Liver (tissue), 8 donors: ENCODE measurements at regions not wholly inside any gene's neighbourhood (a gene's known extent, or its start where the extent isn't known, plus 50 kb on each side); places are given as distances from the start of the nearest gene placed in this dataset.

ENCODE experiments used
- DNase-seq: peaks from one replicate; pipeline ENCODE4 v3.0.0-alpha.2; 2017; ENCODE audit warnings: low spot score
- H3K27ac ChIP-seq, 2 donors: one replicate each; pipeline ENCODE4 v1.7.0; 2013; ENCODE audit warnings: inconsistent platforms in 2 of 2, low read length in 2 of 2, control low read depth in 1 of 2, low read depth in 1 of 2, mild to moderate bottlenecking in 1 of 2
- H3K27me3 ChIP-seq, 4 donors: one replicate each; pipeline versions ENCODE4 v1.6.1 to v1.7.0; 2013; ENCODE audit warnings: low read length in 3 of 4, inconsistent platforms in 1 of 4, mild to moderate bottlenecking in 1 of 4, moderate library complexity in 1 of 4; ENCODE audit not compliant: control insufficient read depth in 4 of 4, insufficient read depth in 4 of 4
- H3K36me3 ChIP-seq, 4 donors: one replicate each; pipeline versions ENCODE4 v1.6.1 to v1.7.0; 2013; ENCODE audit warnings: low read length in 3 of 4, mild to moderate bottlenecking in 3 of 4, low read depth in 1 of 4, moderate library complexity in 1 of 4; ENCODE audit not compliant: control insufficient read depth in 4 of 4, insufficient read depth in 3 of 4
- H3K4me1 ChIP-seq, 4 donors: one replicate each; pipeline versions ENCODE4 v1.6.1 to v1.7.0; 2013; ENCODE audit warnings: low read length in 3 of 4, mild to moderate bottlenecking in 3 of 4, moderate library complexity in 1 of 4; ENCODE audit not compliant: control insufficient read depth in 4 of 4, insufficient read depth in 4 of 4
- H3K4me3 ChIP-seq, 3 donors: one replicate each; pipeline versions ENCODE4 v1.6.1 to v1.7.0; 2013; ENCODE audit warnings: low read length in 3 of 3, control low read depth in 1 of 3, low read depth in 1 of 3, mild to moderate bottlenecking in 1 of 3
- H3K9ac ChIP-seq, 2 donors: one replicate each; pipeline ENCODE4 v1.7.0; 2013; ENCODE audit warnings: low read length in 2 of 2, mild to moderate bottlenecking in 2 of 2, moderate library complexity in 2 of 2, control low read depth in 1 of 2, low read depth in 1 of 2
- H3K9me3 ChIP-seq, 4 donors: one replicate each; pipeline versions ENCODE4 v1.6.1 to v1.7.0; 2013; ENCODE audit warnings: low read length in 3 of 4; ENCODE audit not compliant: control insufficient read depth in 4 of 4
- EGR1 ChIP-seq, 2 donors: IDR thresholded peaks; 2 replicates each; pipeline ENCODE4 v1.6.1; 2016 to 2018; ENCODE audit warnings: antibody characterized with exemption in 2 of 2, low read depth in 2 of 2
- FOXA2 ChIP-seq: IDR thresholded peaks from 2 replicates; pipeline ENCODE4 v1.6.1; 2016; ENCODE audit warnings: antibody characterized with exemption
- GABPA ChIP-seq, 2 donors: IDR thresholded peaks in 1 of 2; conservative IDR thresholded peaks in 1 of 2; 2 replicates each; pipeline ENCODE4 v1.6.1; 2016; ENCODE audit warnings: antibody characterized with exemption in 2 of 2, mild to moderate bottlenecking in 1 of 2, moderate library complexity in 1 of 2
- HNF4A ChIP-seq, 2 donors: conservative IDR thresholded peaks; 2 replicates each; pipeline ENCODE4 v1.6.1; 2016; ENCODE audit warnings: antibody characterized with exemption in 2 of 2, mild to moderate bottlenecking in 2 of 2
- NR2F2 ChIP-seq: IDR thresholded peaks from 2 replicates; pipeline ENCODE4 v1.6.1; 2016; ENCODE audit warnings: antibody characterized with exemption
- RAD21 ChIP-seq, 2 donors: IDR thresholded peaks; 2 replicates each; pipeline ENCODE4 v1.6.1; 2016; ENCODE audit warnings: antibody characterized with exemption in 2 of 2, mild to moderate bottlenecking in 2 of 2
- RXRA ChIP-seq, 2 donors: IDR thresholded peaks; 2 replicates each; pipeline ENCODE4 v1.6.1; 2017 to 2018; ENCODE audit warnings: antibody characterized with exemption in 2 of 2, mild to moderate bottlenecking in 1 of 2
- SP1 ChIP-seq: IDR thresholded peaks from 2 replicates; pipeline ENCODE4 v1.6.1; 2018; ENCODE audit warnings: antibody characterized with exemption, mild to moderate bottlenecking
- TAF1 ChIP-seq: conservative IDR thresholded peaks from 2 replicates; pipeline ENCODE4 v1.6.1; 2016; ENCODE audit warnings: antibody characterized with exemption, mild to moderate bottlenecking
- YY1 ChIP-seq: IDR thresholded peaks from 2 replicates; pipeline ENCODE4 v1.6.1; 2016; ENCODE audit warnings: antibody characterized with exemption, mild to moderate bottlenecking
- WGBS: extraction: QIAGEN DNeasy Blood & Tissue Kit; methylation state at CpG from one replicate; pipeline ENCODE4 v1.1.7; 2013; 5-methylcytosine and 5-hydroxymethylcytosine counted together
- TF ChIP-seq, protein P1 (sequence below): IDR thresholded peaks from 2 replicates; pipeline ENCODE4 v1.6.1; 2016; ENCODE audit warnings: antibody characterized with exemption, mild to moderate bottlenecking
- TF ChIP-seq, protein P2 (sequence below): IDR thresholded peaks from 2 replicates; pipeline ENCODE4 v1.6.1; 2016; ENCODE audit warnings: antibody characterized with exemption
- TF ChIP-seq, protein P3 (sequence below): fragments of 150-350 bp; IDR thresholded peaks from 2 replicates; pipeline ENCODE4 v1.5.1; 2017; ENCODE audit warnings: improper control_type of control experiment, low read depth, low read length; ENCODE audit not compliant: missing input control
- TF ChIP-seq, protein P4 (sequence below): IDR thresholded peaks from 2 replicates; pipeline ENCODE4 v1.6.1; 2016; ENCODE audit warnings: antibody characterized with exemption
- TF ChIP-seq, protein P5 (sequence below): IDR thresholded peaks from 2 replicates; pipeline ENCODE4 v1.6.1; 2016; ENCODE audit warnings: antibody characterized with exemption
- donor health status: healthy.
- donor health status: healthy.
- donor health status: healthy.
- donor health status: healthy.
- donor health status: healthy.

DNA sequence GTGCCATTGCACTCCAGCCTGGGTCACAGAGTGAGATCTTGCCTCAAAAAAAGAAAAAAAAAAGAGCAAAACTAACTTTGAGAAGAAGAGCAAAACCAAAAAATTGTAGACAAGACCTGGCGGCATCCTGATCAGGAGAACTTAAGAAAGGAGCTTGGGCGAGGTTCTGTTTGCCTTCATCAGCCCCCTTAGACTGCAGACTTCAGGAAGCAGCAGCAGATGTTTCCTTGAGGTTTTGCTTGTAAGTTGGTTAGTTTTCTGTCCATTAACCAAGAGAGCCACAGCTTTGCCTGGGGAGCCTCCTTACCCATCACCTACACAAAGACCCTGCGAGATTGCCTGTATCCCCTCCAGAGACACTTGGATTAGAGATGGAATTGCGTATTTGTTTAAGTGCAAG, 189.0 kb downstream of the AACS start:
- no peak for DNase-seq
- H3K36me3 ChIP-seq, result no peaks in the 10 kb centered on the region
- H3K9ac ChIP-seq, result no peak overlapping the region
- H3K9me3 ChIP-seq, result peaks cover 0 to 4% (median 0%) of the 10 kb centered on the region in 4 donors
- no peak overlapping the region for H3K27ac ChIP-seq
- TF ChIP-seq EGR1 (IDR thresholded peaks at IDR 0.05; ENCODE audit: low read depth in 2 of 2), result no peak
- TF ChIP-seq, protein P1, sequence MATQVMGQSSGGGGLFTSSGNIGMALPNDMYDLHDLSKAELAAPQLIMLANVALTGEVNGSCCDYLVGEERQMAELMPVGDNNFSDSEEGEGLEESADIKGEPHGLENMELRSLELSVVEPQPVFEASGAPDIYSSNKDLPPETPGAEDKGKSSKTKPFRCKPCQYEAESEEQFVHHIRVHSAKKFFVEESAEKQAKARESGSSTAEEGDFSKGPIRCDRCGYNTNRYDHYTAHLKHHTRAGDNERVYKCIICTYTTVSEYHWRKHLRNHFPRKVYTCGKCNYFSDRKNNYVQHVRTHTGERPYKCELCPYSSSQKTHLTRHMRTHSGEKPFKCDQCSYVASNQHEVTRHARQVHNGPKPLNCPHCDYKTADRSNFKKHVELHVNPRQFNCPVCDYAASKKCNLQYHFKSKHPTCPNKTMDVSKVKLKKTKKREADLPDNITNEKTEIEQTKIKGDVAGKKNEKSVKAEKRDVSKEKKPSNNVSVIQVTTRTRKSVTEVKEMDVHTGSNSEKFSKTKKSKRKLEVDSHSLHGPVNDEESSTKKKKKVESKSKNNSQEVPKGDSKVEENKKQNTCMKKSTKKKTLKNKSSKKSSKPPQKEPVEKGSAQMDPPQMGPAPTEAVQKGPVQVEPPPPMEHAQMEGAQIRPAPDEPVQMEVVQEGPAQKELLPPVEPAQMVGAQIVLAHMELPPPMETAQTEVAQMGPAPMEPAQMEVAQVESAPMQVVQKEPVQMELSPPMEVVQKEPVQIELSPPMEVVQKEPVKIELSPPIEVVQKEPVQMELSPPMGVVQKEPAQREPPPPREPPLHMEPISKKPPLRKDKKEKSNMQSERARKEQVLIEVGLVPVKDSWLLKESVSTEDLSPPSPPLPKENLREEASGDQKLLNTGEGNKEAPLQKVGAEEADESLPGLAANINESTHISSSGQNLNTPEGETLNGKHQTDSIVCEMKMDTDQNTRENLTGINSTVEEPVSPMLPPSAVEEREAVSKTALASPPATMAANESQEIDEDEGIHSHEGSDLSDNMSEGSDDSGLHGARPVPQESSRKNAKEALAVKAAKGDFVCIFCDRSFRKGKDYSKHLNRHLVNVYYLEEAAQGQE, result no peak
- H3K4me1 ChIP-seq, result no peaks in the 10 kb centered on the region
- H3K4me3 ChIP-seq, result no peak overlapping the region
- WGBS, result 74% methylated on average over 4 of the region's 4 CpGs
- no peaks in the 10 kb centered on the region for H3K27me3 ChIP-seq

DNA sequence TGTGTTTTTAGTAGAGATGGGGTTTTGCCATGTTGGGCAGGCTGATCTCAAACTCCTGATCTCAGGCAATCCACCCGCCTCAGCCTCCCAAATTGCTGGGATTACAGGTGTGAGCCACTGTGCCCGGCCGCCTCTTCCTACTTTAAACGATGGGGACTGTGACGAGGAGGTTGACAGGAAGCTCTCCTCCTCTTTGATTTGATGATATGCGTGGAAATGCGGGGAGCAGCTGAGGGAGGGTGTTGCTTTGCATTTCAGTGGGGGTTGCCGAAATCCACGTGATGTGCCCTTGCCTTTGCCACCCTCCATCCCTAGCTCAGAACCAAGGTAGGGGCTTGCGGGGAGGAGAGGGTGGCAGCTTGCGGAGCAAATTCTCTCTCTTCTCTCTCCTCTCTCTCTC, 189.6 kb downstream of the AACS start:
- TF ChIP-seq HNF4A (conservative IDR thresholded peaks at IDR 0.05), result no peak
- TF ChIP-seq, protein P2, sequence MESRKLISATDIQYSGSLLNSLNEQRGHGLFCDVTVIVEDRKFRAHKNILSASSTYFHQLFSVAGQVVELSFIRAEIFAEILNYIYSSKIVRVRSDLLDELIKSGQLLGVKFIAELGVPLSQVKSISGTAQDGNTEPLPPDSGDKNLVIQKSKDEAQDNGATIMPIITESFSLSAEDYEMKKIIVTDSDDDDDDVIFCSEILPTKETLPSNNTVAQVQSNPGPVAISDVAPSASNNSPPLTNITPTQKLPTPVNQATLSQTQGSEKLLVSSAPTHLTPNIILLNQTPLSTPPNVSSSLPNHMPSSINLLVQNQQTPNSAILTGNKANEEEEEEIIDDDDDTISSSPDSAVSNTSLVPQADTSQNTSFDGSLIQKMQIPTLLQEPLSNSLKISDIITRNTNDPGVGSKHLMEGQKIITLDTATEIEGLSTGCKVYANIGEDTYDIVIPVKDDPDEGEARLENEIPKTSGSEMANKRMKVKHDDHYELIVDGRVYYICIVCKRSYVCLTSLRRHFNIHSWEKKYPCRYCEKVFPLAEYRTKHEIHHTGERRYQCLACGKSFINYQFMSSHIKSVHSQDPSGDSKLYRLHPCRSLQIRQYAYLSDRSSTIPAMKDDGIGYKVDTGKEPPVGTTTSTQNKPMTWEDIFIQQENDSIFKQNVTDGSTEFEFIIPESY, result no peak
- TF ChIP-seq FOXA2, result no peak
- TF ChIP-seq, protein P3, sequence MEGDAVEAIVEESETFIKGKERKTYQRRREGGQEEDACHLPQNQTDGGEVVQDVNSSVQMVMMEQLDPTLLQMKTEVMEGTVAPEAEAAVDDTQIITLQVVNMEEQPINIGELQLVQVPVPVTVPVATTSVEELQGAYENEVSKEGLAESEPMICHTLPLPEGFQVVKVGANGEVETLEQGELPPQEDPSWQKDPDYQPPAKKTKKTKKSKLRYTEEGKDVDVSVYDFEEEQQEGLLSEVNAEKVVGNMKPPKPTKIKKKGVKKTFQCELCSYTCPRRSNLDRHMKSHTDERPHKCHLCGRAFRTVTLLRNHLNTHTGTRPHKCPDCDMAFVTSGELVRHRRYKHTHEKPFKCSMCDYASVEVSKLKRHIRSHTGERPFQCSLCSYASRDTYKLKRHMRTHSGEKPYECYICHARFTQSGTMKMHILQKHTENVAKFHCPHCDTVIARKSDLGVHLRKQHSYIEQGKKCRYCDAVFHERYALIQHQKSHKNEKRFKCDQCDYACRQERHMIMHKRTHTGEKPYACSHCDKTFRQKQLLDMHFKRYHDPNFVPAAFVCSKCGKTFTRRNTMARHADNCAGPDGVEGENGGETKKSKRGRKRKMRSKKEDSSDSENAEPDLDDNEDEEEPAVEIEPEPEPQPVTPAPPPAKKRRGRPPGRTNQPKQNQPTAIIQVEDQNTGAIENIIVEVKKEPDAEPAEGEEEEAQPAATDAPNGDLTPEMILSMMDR, result no peak
- no peak for TF ChIP-seq RXRA (IDR thresholded peaks at IDR 0.05)
- TF ChIP-seq NR2F2, result no peak
- no peak for TF ChIP-seq TAF1
- TF ChIP-seq YY1, result no peak
- TF ChIP-seq, protein P4, sequence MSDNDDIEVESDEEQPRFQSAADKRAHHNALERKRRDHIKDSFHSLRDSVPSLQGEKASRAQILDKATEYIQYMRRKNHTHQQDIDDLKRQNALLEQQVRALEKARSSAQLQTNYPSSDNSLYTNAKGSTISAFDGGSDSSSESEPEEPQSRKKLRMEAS, result no peak
- no peak for TF ChIP-seq EGR1 (IDR thresholded peaks at IDR 0.05; ENCODE audit: low read depth in 2 of 2)
- TF ChIP-seq, protein P5, sequence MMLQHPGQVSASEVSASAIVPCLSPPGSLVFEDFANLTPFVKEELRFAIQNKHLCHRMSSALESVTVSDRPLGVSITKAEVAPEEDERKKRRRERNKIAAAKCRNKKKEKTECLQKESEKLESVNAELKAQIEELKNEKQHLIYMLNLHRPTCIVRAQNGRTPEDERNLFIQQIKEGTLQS, result no peak
- no peak for TF ChIP-seq GABPA (IDR thresholded peaks at IDR 0.05 in 1 of 2, conservative IDR thresholded peaks at IDR 0.05 in 1 of 2)
- TF ChIP-seq SP1, result no peak
- TF ChIP-seq RAD21 (IDR thresholded peaks at IDR 0.05), result no peak

More for the DNA sequence above, 189.6 kb downstream of the AACS start:
- H3K9me3 ChIP-seq, result peaks cover 0 to 4% (median 0%) of the 10 kb centered on the region in 4 donors
- 62% methylated on average over 11 of the region's 11 CpGs for WGBS
- no peaks in the 10 kb centered on the region for H3K36me3 ChIP-seq
- no peak for DNase-seq
- H3K27me3 ChIP-seq, result no peaks in the 10 kb centered on the region
- no peak overlapping the region for H3K27ac ChIP-seq
- no peaks in the 10 kb centered on the region for H3K4me1 ChIP-seq
- no peak overlapping the region for H3K4me3 ChIP-seq
- no peak overlapping the region for H3K9ac ChIP-seq
